Neuronal stem cell (in vitro differentiated cells): ENCODE measurements at regions not wholly inside any gene's neighbourhood (a gene's known extent, or its start where the extent isn't known, plus 50 kb on each side); places are given as distances from the start of the nearest gene placed in this dataset.

Source experiments
- DNase-seq: peaks from one replicate; pipeline ENCODE4 v3.0.0-alpha.2; 2013; ENCODE audit warnings: low spot score
- H2AFZ ChIP-seq: one replicate; pipeline ENCODE4 v1.6.1; 2013; ENCODE audit warnings: mild to moderate bottlenecking, low read length, inconsistent platforms
- H2AK5ac ChIP-seq: 2 replicates; pipeline ENCODE4 v1.6.1; 2013; ENCODE audit warnings: low read depth, mild to moderate bottlenecking, inconsistent platforms, low read length, moderate library complexity, mixed read lengths
- H2BK120ac ChIP-seq: 2 replicates; pipeline ENCODE4 v1.6.1; 2013; ENCODE audit warnings: low read depth, mild to moderate bottlenecking, inconsistent platforms, low read length, moderate library complexity, mixed read lengths
- H2BK12ac ChIP-seq: one replicate; pipeline ENCODE4 v1.6.1; 2013; ENCODE audit warnings: low read length, inconsistent platforms
- H2BK15ac ChIP-seq: 2 replicates; pipeline ENCODE4 v1.6.1; 2013; ENCODE audit warnings: mild to moderate bottlenecking, low read length, inconsistent platforms, mixed read lengths
- H2BK5ac ChIP-seq: one replicate; pipeline ENCODE4 v1.6.1; 2013; ENCODE audit warnings: inconsistent platforms, mild to moderate bottlenecking, low read length, moderate library complexity
- H3K14ac ChIP-seq: one replicate; pipeline ENCODE4 v1.6.1; 2013; ENCODE audit warnings: low read length, inconsistent platforms
- H3K18ac ChIP-seq: 2 replicates; pipeline ENCODE4 v1.6.1; 2013; ENCODE audit warnings: low read length, inconsistent platforms
- H3K23ac ChIP-seq: 2 replicates; pipeline ENCODE4 v1.6.1; 2013; ENCODE audit warnings: low read depth, mild to moderate bottlenecking, mixed read lengths, low read length, inconsistent platforms; ENCODE audit not compliant: poor library complexity
- H3K27ac ChIP-seq: replicated peaks from 3 replicates; pipeline ENCODE4 v1.5.1; 2013; ENCODE audit warnings: low read length, inconsistent platforms
- H3K27me3 ChIP-seq, 3 experiments: 2 replicates each; pipeline ENCODE4 v1.6.1; 2013; ENCODE audit warnings: low read length in 3 of 3, mild to moderate bottlenecking in 2 of 3, inconsistent platforms in 1 of 3, low read depth in 1 of 3, mixed read lengths in 1 of 3, moderate library complexity in 1 of 3; ENCODE audit not compliant: control insufficient read depth in 3 of 3, insufficient read depth in 3 of 3
- H3K36me3 ChIP-seq, 2 donors: replicated peaks in 1 of 2; 2 replicates each; pipeline ENCODE4 v1.6.1; 2013; ENCODE audit warnings: low read length in 2 of 2; ENCODE audit not compliant: control insufficient read depth in 2 of 2, insufficient read depth in 2 of 2
- H3K4ac ChIP-seq: 2 replicates; pipeline ENCODE4 v1.6.1; 2013; ENCODE audit warnings: inconsistent platforms, mild to moderate bottlenecking, low read length, moderate library complexity
- H3K4me1 ChIP-seq, 2 donors: 1 replicate in 1 of 2; 2 replicates in 1 of 2; pipeline ENCODE4 v1.6.1; 2013; ENCODE audit warnings: low read length in 2 of 2, low read depth in 1 of 2; ENCODE audit not compliant: control insufficient read depth in 2 of 2, insufficient read depth in 1 of 2
- H3K4me2 ChIP-seq: one replicate; pipeline ENCODE4 v1.6.1; 2013; ENCODE audit warnings: mild to moderate bottlenecking, low read length, inconsistent platforms; ENCODE audit not compliant: insufficient read depth, poor library complexity, severe bottlenecking
- H3K4me3 ChIP-seq, 2 donors: 2 replicates each; pipeline ENCODE4 v1.5.1; 2013; ENCODE audit warnings: low read length in 2 of 2, mild to moderate bottlenecking in 2 of 2, inconsistent platforms in 1 of 2, moderate library complexity in 1 of 2
- H3K79me1 ChIP-seq: one replicate; pipeline ENCODE4 v1.6.1; 2013; ENCODE audit warnings: low read depth, mild to moderate bottlenecking, inconsistent platforms, low read length, moderate library complexity
- H3K9ac ChIP-seq: one replicate; pipeline ENCODE4 v1.6.1; 2013; ENCODE audit warnings: mild to moderate bottlenecking, low read depth, low read length, inconsistent platforms; ENCODE audit not compliant: poor library complexity
- H3K9me3 ChIP-seq, 2 donors: replicated peaks in 1 of 2; 2 replicates each; pipeline versions ENCODE3 to v1.6.1; 2013; ENCODE audit warnings: low read length in 2 of 2, mild to moderate bottlenecking in 2 of 2, inconsistent platforms in 1 of 2, low read depth in 1 of 2, mixed read lengths in 1 of 2, moderate library complexity in 1 of 2; ENCODE audit not compliant: control insufficient read depth in 2 of 2, insufficient read depth in 1 of 2
- H4K8ac ChIP-seq: one replicate; pipeline ENCODE4 v1.6.1; 2013; ENCODE audit warnings: low read depth, mild to moderate bottlenecking, inconsistent platforms, low read length, moderate library complexity
- H4K91ac ChIP-seq: one replicate; pipeline ENCODE4 v1.6.1; 2013; ENCODE audit warnings: low read length, low read depth, mild to moderate bottlenecking, inconsistent platforms; ENCODE audit not compliant: poor library complexity
- WGBS, 2 donors: extraction: QIAGEN DNeasy Blood & Tissue Kit; methylation state at CpG; one replicate each; pipeline ENCODE4 v1.1.7; 2013; ENCODE audit warnings: missing lambda C conversion rate in 2 of 2, mixed read lengths in 1 of 2; ENCODE audit not compliant: insufficient read length in 2 of 2, insufficient replicate concordance in 1 of 2; ENCODE audit errors: extremely low coverage in 2 of 2; 5-methylcytosine and 5-hydroxymethylcytosine counted together

DNA sequence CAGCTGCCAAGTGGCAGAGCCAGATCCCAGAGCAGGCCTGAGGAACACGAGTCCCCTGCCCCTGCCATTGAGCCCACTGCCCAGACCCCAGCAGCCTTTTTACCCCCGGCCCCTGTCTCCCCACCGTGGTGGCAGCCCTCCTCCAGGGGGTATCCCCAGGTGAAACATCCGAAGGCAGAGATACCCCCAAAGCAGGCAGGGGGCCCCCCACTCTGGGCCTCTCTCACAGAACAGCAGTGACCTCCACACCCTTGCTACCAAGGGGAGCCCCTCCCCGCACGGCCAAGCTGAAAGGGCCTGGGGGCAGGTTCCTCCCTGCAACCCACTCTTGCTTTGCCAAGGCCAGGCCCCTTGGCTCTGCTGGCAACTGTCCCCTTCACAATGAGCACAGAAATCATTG, 142.2 kb downstream of the ENGASE start:
- no peak for DNase-seq
- WGBS, 2 donors = no CpG with 5 or more reads among the region's 6 CpGs
- Histone ChIP-seq H3K9me3 (no peaks in the 10 kb centered on the region), H3K18ac (peak overlapping the region; percentile 44), H3K4me2 (no peak overlapping the region), H3K4ac (peak overlapping the region; percentile 90), H2AK5ac (peak overlapping the region; percentile 98), H3K79me1 (peaks cover 1% of the 10 kb centered on the region), H2BK120ac (no peak overlapping the region), H3K4me3 (no peak overlapping the region), H4K8ac (no peak overlapping the region), H2BK12ac (no peak overlapping the region), H3K27me3 (peaks cover 0 to 89% (median 0%) of the 10 kb centered on the region in 3 experiments), H3K9ac (peak overlapping the region; percentile 16), H2BK5ac (peak overlapping the region; percentile 77), H4K91ac (no peak overlapping the region), H3K23ac (no peak overlapping the region), H2AFZ (no peak overlapping the region), H3K4me1 (peaks cover 0 to 29% of the 10 kb centered on the region in 2 donors), H3K27ac (no peak overlapping the region), H3K36me3 (no peaks in the 10 kb centered on the region), H2BK15ac (peak overlapping the region; percentile 74), H3K14ac (no peak overlapping the region)

GRCh38 chr17:79216391-79216790, 141.8 kb downstream of the ENGASE start:
- no peak for DNase-seq
- Histone ChIP-seq H4K91ac (no peak overlapping the region), H2BK5ac (peak overlapping the region; percentile 77), H3K4me3 (no peak overlapping the region), H2BK12ac (no peak overlapping the region), H3K14ac (no peak overlapping the region), H3K4me2 (no peak overlapping the region), H2AFZ (no peak overlapping the region), H3K9me3 (no peaks in the 10 kb centered on the region), H3K36me3 (no peaks in the 10 kb centered on the region), H3K18ac (peak overlapping the region; percentile 44), H3K9ac (no peak overlapping the region), H3K4ac (peak overlapping the region; percentile 90), H2BK120ac (no peak overlapping the region), H3K27ac (no peak overlapping the region), H3K4me1 (peaks cover 0 to 29% of the 10 kb centered on the region in 2 donors), H3K23ac (peak overlapping the region; percentile 36), H2AK5ac (peak overlapping the region; percentile 98), H4K8ac (no peak overlapping the region), H2BK15ac (peak overlapping the region; percentile 74), H3K27me3 (peaks cover 0 to 89% (median 0%) of the 10 kb centered on the region in 3 experiments), H3K79me1 (peaks cover 1% of the 10 kb centered on the region)
- no CpG with 5 or more reads among the region's 6 CpGs for WGBS, 2 donors

DNA sequence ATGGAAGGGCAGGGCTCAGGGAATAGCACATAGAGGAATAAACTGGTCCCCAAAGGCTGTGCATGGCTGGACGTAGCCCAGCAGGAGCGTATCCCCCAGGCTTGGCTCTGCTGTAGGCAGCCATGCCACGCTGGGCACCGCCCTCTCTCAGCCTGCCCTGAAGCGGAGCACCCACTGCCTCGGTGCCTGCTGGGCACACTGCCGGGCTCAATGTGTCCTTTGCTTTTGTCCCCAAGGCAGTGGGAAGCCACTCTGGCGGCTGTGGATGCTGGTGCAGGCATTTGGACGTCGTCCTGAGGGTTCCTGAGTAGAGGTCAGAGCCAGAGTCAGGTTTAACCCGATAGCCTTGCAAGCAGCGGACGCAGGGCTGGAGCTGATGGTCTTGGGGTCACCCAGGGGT, 141.0 kb downstream of the ENGASE start:
- Histone ChIP-seq H3K79me1 (peaks cover 1% of the 10 kb centered on the region), H4K8ac (no peak overlapping the region), H4K91ac (no peak overlapping the region), H2BK12ac (peak overlapping the region; percentile 59), H2AK5ac (peak overlapping the region; percentile 98), H2BK5ac (no peak overlapping the region), H3K4me2 (no peak overlapping the region), H3K36me3 (no peaks in the 10 kb centered on the region), H2BK15ac (peak overlapping the region; percentile 74), H3K14ac (no peak overlapping the region), H3K27me3 (peaks cover 0 to 89% (median 0%) of the 10 kb centered on the region in 3 experiments), H2BK120ac (no peak overlapping the region), H3K9ac (no peak overlapping the region), H3K4me3 (no peak overlapping the region), H3K4ac (no peak overlapping the region), H3K4me1 (peaks cover 0 to 23% of the 10 kb centered on the region in 2 donors), H3K9me3 (no peaks in the 10 kb centered on the region), H3K18ac (peak overlapping the region; percentile 68), H3K27ac (no peak overlapping the region), H2AFZ (no peak overlapping the region), H3K23ac (no peak overlapping the region)
- no CpG with 5 or more reads among the region's 13 CpGs for WGBS, 2 donors
- DNase-seq = no peak

- Histone ChIP-seq H2BK120ac (no peak overlapping the region), H3K4me1 (peaks cover 0 to 18% of the 10 kb centered on the region in 2 donors), H2BK5ac (no peak overlapping the region), H3K9me3 (no peaks in the 10 kb centered on the region), H3K4me2 (no peak overlapping the region), H2BK15ac (peak overlapping the region; percentile 59), H3K36me3 (no peaks in the 10 kb centered on the region), H3K4ac (no peak overlapping the region), H3K27ac (no peak overlapping the region), H3K4me3 (no peak overlapping the region), H2AK5ac (peak overlapping the region; percentile 89), H3K23ac (no peak overlapping the region), H3K79me1 (peaks cover 1% of the 10 kb centered on the region), H4K91ac (no peak overlapping the region), H3K18ac (peak overlapping the region; percentile 77), H2BK12ac (peak overlapping the region; percentile 73), H4K8ac (no peak overlapping the region), H3K27me3 (peaks cover 0 to 89% (median 0%) of the 10 kb centered on the region in 3 experiments), H3K14ac (peak overlapping the region; percentile 25), H3K9ac (no peak overlapping the region), H2AFZ (no peak overlapping the region)
- DNase-seq = no peak
- no CpG with 5 or more reads among the region's 20 CpGs for WGBS, 2 donors
These were observed 140.4 kb downstream of the ENGASE start for GRCh38 chr17:79214940-79215604.
